Suprapubic skin (tissue), 4 donors: ENCODE measurements at regions not wholly inside any gene's neighbourhood (a gene's known extent, or its start where the extent isn't known, plus 50 kb on each side); places are given as distances from the start of the nearest gene placed in this dataset.

ENCODE experiments used
- DNase-seq, 2 donors: peaks; one replicate each; pipeline ENCODE4 v3.0.0-alpha.2; 2019; ENCODE audit warnings: low spot score in 2 of 2
- H3K27ac ChIP-seq: fragments of 200-600 bp; sonication (generic); one replicate; pipeline ENCODE4 v1.5.1; 2019
- H3K27me3 ChIP-seq: fragments of 200-600 bp; sonication (generic); one replicate; pipeline ENCODE4 v1.5.1; 2019
- H3K36me3 ChIP-seq: fragments of 200-600 bp; sonication (generic); one replicate; pipeline ENCODE4 v1.5.1; 2019
- H3K4me1 ChIP-seq: fragments of 200-600 bp; sonication (generic); one replicate; pipeline ENCODE4 v1.5.1; 2019
- H3K4me3 ChIP-seq: fragments of 200-600 bp; sonication (generic); one replicate; pipeline ENCODE4 v1.5.1; 2019; ENCODE audit warnings: mild to moderate bottlenecking
- H3K9me3 ChIP-seq: fragments of 200-600 bp; sonication (generic); one replicate; pipeline ENCODE4 v1.5.1; 2019
- EP300 ChIP-seq: sonication (generic); formaldehyde crosslinking; IDR thresholded peaks from one replicate; pipeline ENCODE4 v1.6.1; 2017; ENCODE audit warnings: antibody characterized with exemption
- POLR2A ChIP-seq, 2 donors: fragments of 450-650 bp; IDR thresholded peaks; one replicate each; pipeline ENCODE4 v1.6.1; 2017; ENCODE audit warnings: antibody characterized with exemption in 2 of 2, mild to moderate bottlenecking in 2 of 2, moderate library complexity in 2 of 2
- POLR2AphosphoS5 ChIP-seq, 3 donors: sonication (generic); formaldehyde crosslinking; IDR thresholded peaks; one replicate each; pipeline ENCODE4 v1.6.1; 2017; ENCODE audit warnings: antibody characterized with exemption in 3 of 3
- whole genome bisulfite sequencing: methylation state at CpG from one replicate; pipeline ENCODE4 v1.1.5; 2018; 5-methylcytosine and 5-hydroxymethylcytosine counted together
- TF ChIP-seq, protein P1 (sequence below), 2 donors: fragments of 200-600 bp in 1 of 2; fragments of 450-650 bp in 1 of 2; sonication (generic) in 1 of 2; IDR thresholded peaks; one replicate each; pipeline ENCODE4 v1.5.1; 2016 to 2019; ENCODE audit warnings: antibody characterized with exemption in 2 of 2, mild to moderate bottlenecking in 1 of 2, moderate library complexity in 1 of 2

DNA sequence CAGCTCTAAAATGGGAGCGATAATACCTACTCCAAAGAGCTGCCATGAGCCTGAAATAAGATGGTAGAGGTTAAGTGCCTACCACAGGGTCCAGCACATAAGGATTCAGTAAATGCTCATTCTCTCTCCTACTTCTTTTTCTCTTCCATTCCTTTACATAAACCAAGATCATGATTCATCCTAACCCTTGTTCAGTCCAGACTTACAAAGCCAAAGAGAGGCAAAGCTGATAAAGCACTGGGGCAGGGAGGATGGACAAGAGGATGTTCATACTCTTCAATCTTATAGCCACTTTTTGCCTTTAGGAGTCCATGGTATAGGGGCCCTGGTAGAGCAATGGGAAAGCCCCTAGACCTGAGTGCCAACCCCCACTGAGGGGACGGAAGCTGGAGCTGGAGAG is 75.6 kb upstream of the PKDCC start:
- TF ChIP-seq POLR2AphosphoS5 (IDR thresholded peaks at IDR 0.05) = no peak
- TF ChIP-seq POLR2A (IDR thresholded peaks at IDR 0.05) = no peak
- TF ChIP-seq, protein P1, sequence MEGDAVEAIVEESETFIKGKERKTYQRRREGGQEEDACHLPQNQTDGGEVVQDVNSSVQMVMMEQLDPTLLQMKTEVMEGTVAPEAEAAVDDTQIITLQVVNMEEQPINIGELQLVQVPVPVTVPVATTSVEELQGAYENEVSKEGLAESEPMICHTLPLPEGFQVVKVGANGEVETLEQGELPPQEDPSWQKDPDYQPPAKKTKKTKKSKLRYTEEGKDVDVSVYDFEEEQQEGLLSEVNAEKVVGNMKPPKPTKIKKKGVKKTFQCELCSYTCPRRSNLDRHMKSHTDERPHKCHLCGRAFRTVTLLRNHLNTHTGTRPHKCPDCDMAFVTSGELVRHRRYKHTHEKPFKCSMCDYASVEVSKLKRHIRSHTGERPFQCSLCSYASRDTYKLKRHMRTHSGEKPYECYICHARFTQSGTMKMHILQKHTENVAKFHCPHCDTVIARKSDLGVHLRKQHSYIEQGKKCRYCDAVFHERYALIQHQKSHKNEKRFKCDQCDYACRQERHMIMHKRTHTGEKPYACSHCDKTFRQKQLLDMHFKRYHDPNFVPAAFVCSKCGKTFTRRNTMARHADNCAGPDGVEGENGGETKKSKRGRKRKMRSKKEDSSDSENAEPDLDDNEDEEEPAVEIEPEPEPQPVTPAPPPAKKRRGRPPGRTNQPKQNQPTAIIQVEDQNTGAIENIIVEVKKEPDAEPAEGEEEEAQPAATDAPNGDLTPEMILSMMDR (IDR thresholded peaks at IDR 0.05) = no peak
- no peak for TF ChIP-seq EP300
- no peaks in the 10 kb centered on the region for H3K27me3 ChIP-seq
- 94% methylated on average over 2 of the region's 2 CpGs for whole genome bisulfite sequencing
- H3K4me1 ChIP-seq = peaks cover 14% of the 10 kb centered on the region
- H3K9me3 ChIP-seq = no peaks in the 10 kb centered on the region
- no peak overlapping the region for H3K27ac ChIP-seq
- no peak for DNase-seq
- H3K4me3 ChIP-seq = no peak overlapping the region
- no peaks in the 10 kb centered on the region for H3K36me3 ChIP-seq

DNA sequence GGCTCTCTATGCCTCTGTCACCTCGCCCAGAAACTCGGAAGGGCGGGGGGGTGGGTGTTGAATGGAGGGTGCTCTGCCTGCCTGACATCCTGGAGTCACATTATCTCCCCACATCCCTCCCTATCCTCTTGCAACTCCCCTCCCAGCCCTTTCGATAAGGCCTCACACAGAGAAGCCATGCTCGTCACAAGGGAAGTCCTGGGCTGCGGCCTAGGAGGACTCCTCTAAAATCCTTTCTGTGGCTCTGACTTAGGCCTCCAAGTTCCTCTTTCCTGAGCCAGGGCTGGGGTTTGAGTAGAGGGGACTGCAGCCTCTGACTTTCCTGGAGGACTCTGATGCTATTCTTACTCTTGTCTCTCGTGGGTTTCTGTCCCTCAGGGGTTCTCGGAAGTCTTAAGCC is 75.0 kb upstream of the PKDCC start:
- peak in 1 of 2 donors; percentile 37 for DNase-seq
- H3K27me3 ChIP-seq = no peaks in the 10 kb centered on the region
- no peaks in the 10 kb centered on the region for H3K9me3 ChIP-seq
- TF ChIP-seq, protein P1 (IDR thresholded peaks at IDR 0.05) = no peak
- no peak for TF ChIP-seq POLR2A (IDR thresholded peaks at IDR 0.05)
- TF ChIP-seq POLR2AphosphoS5 (IDR thresholded peaks at IDR 0.05) = no peak
- TF ChIP-seq EP300 = no peak
- H3K4me1 ChIP-seq = peaks cover 7% of the 10 kb centered on the region
- 81% methylated on average over 8 of the region's 8 CpGs for WGBS
- H3K36me3 ChIP-seq = no peaks in the 10 kb centered on the region
- H3K27ac ChIP-seq = no peak overlapping the region
- H3K4me3 ChIP-seq = no peak overlapping the region

DNA sequence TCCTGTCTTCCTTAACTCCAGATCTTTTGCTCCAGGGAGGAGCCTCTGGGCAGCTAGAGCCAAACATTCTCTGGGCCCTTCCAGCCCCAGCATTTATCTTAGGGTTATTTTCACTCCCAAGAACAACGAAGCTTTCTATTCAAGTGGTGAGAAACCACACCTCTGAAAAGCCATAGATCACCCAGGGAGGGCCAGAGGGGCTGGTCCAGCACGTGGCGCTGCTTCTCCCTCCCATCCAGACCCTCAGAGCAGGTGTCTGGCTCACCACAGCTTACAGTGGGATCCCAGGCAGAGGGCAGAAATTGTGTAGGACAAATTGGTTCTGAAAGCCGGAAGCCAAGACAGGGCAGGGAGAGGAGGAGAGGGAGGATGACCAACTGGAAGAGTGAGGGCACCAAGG is 74.0 kb upstream of the PKDCC start:
- Histone ChIP-seq H3K27me3 (no peaks in the 10 kb centered on the region), H3K36me3 (no peaks in the 10 kb centered on the region), H3K4me1 (no peaks in the 10 kb centered on the region), H3K4me3 (no peak overlapping the region), H3K27ac (no peak overlapping the region), H3K9me3 (no peaks in the 10 kb centered on the region)
- WGBS = 69% methylated on average over 4 of the region's 4 CpGs
- peak in 1 of 2 donors; percentile 44 for DNase-seq
- TF ChIP-seq POLR2A (IDR thresholded peaks at IDR 0.05) = no peak
- no peak for TF ChIP-seq EP300
- no peak for TF ChIP-seq POLR2AphosphoS5 (IDR thresholded peaks at IDR 0.05)
- TF ChIP-seq, protein P1 (IDR thresholded peaks at IDR 0.05) = no peak

DNA sequence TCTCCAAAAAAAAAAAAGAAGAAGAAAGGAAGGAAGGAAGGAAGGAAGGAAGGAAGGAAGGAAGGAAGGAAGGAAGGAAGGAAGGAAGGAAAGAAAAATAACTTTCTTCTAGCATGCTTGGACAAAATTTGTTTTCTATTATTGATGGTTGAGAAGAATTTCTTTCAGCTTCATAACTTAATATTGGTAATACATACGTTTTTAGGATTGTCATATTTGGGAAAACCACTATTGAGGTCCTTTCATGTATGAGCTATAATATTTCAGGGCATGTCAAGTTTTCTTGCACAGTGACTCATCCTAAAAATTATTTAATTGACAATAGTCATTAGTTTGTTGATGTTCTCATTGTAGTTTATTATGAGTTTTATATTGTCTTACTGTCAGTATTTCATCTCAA is 66.4 kb upstream of the PKDCC start:
- H3K36me3 ChIP-seq = no peaks in the 10 kb centered on the region
- 45% methylated on average over 1 of the region's 1 CpG for WGBS

DNA sequence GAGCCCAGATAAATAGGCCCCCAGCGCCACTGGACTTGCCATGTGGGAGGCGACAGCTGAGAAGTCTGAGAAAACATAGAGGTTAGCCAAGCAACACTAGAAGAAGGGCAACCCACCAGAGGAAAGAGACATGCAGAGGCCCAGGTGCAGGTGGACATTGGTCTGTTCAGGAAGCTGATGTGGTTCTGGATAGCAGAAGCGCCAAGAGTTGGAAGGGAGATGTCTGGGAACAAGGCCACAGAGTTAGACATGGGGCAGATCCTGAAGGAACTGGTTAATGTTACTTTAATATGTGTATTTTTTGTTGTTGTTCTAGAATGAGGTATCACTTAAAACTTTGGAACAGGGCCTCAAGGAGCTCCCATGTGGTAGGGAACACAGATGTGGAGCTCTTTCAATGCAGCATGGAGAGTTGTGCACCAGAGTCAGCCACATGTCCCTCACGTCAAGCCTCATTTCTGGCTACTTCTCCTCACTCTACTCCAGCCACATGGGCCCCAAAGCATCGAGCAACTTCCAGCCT is 62.2 kb upstream of the PKDCC start:
- Histone ChIP-seq H3K4me1 (no peaks in the 10 kb centered on the region), H3K4me3 (no peak overlapping the region), H3K9me3 (no peaks in the 10 kb centered on the region), H3K27ac (no peak overlapping the region), H3K27me3 (no peaks in the 10 kb centered on the region), H3K36me3 (no peaks in the 10 kb centered on the region)
- 89% methylated on average over 5 of the region's 5 CpGs for WGBS
- TF ChIP-seq EP300 (no peak), POLR2AphosphoS5 (IDR thresholded peaks at IDR 0.05) (no peak), POLR2A (IDR thresholded peaks at IDR 0.05) (no peak)
- TF ChIP-seq, protein P1 (IDR thresholded peaks at IDR 0.05) = no peak
- no peak for DNase-seq

More for the DNA sequence above, 66.4 kb upstream of the PKDCC start:
- TF ChIP-seq, protein P1 (IDR thresholded peaks at IDR 0.05) = no peak
- TF ChIP-seq EP300 (no peak), POLR2AphosphoS5 (IDR thresholded peaks at IDR 0.05) (no peak), POLR2A (IDR thresholded peaks at IDR 0.05) (no peak)
- H3K27me3 ChIP-seq = no peaks in the 10 kb centered on the region
- no peak overlapping the region for H3K4me3 ChIP-seq
- no peak overlapping the region for H3K27ac ChIP-seq
- no peaks in the 10 kb centered on the region for H3K9me3 ChIP-seq
- no peak for DNase-seq
- no peaks in the 10 kb centered on the region for H3K4me1 ChIP-seq
